ENCODE measurements at regions not wholly inside any gene's neighbourhood (a gene's known extent, or its start where the extent isn't known, plus 50 kb on each side); places are given as distances from the start of the nearest gene placed in this dataset.
"Not testable (repeated sequence)": the region's sequence is repeated elsewhere in the genome, so short reads cannot be mapped to it uniquely, and the experiment has no call there.

DNA sequence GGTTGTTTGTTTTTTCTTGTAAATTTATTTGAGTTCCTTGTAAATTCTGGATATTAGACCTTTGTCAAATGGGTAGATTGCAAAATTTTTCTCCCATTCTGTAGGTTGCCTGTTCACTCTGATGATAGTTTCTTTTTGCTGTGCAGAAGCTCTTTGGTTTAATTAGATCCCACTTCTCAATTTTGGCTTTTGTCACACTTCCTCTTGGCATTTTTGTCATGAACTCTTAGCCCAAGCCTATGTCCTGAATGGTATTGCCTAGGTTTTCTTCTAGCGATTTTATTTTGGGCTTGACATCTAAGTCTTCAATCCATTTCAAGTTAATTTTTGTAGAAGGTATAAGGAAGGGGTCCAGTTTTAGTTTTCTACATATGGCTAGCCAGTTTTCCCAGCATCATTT, 82.8 kb upstream of the PHACTR1 start:
- DNase-seq: not testable (repeated sequence)

DNA sequence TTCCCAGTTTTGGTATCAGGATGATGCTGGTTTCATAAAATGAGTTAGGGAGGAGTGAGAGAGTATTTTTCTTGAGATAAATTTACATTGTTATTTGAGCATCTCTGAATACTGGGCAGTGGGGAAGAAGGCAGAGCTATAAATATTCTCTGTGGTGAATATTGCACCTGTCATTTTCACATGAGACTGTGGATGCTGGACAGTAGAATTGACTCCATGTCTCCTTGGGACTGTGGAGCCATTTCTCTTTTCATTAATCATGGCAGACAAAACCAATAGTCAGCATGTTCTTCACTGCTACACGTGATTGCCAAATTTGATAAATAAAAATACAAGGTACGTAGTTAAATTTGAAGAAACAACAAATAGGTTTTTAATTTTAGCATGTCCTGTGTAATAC, 81.2 kb upstream of the PHACTR1 start:
- DNase-seq: no peak

DNA sequence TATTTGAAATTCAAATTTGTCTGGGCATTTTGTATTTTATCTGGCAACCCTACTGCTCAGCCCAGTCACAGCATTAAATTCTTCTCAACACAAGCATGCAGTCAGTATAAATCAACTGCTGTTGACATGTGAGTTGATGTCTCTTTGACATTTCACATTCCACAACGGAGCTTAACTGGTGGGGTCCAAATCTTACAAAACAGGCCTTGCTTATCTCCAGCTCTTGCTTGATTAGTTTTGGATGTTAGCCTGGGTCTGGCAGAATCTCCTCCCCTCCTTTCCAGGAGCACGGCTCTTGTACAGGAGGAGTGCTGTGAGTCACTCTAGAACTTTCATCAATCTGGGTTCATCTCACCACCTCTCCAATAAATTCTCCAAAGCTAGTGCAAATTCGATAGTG, 80.8 kb upstream of the PHACTR1 start:
- no peak for DNase-seq

DNA sequence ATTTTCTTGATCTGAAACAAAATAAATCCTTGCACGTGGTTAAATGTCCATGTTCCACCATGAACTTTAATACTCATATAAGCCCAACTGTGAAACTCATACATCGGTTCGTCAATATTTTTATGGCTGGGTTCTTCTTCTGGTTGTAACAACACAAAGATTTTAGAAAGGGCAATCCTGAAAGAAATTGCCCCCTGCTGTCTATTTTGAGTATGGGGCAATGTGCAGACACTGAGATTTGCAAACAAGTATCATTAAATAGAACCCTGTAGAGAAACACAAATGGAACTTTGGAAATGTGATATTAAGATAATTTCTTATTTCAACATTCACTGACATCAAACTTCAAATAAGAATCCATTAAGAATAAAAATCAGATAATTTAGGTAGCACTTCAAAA, 80.2 kb upstream of the PHACTR1 start:
- DNase-seq: no peak

DNA sequence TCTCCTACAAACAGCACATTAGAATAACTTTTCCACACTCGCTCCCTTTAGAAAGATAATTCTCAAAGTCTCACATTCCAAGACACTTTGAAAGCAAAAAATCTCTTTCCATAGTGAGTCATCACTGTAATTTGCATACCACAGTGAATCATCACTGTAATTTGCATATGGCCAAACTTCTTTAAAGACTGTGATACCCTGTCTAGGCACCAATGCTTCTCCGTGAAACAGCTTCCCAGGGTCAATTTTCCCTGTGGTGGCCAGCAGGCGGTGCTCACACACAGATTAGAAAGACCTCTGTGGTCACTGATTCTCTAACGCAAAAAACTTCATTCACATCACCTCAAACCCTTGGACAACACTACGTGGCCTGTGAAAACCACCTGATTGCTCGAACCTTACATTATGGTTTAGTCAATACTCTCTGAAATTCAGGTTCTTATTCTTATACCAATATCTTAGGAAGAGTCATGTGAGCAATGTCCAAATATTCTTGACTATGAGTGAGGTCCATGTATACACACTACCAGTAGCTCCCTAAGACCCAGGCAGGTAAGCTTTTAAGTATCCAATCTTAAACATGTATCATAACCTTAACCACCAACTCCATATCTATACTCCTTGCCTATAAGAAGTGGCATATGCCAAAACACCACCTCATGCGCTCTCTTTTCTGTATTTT, 78.5 kb upstream of the PHACTR1 start:
- DNase-seq: peak; percentile 39

DNA sequence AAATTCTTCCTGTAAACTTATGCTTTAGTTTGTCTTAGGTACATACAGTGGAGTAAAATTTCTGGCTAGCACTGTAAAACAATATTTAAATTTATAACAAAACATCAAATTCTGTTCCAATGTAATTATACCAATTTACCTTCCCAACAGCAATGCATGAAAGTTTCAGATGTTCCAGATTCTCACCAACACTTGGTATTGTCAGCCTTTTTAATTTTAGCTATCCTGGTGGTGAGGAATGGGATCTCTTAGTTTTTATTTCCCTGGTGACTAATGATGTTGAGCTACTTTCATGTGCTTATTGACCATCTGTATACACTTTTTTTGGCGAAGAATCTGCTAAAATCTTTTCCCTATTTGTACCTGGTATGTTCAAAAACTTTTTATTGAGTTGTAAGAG, 76.1 kb upstream of the PHACTR1 start:
- DNase-seq: no peak

DNA sequence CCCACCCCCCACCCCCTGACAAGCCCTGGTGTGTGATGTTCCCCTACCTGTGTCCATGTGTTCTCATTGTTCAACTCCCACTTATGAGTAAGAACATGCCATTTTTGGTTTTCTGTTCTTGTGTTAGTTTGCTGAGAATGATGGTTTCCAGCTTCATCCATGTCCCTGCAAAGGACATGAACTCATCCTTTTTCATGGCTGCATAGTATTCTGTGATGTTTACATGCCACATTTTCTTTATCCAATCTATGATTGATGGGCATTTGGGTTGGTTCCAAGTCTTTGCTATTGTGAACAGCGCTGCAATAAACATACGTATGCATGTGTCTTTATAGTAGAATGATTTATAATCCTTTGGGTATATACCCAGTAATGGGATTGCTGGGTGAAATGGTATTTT, 74.8 kb upstream of the PHACTR1 start:
- DNase-seq: not testable (repeated sequence)

DNA sequence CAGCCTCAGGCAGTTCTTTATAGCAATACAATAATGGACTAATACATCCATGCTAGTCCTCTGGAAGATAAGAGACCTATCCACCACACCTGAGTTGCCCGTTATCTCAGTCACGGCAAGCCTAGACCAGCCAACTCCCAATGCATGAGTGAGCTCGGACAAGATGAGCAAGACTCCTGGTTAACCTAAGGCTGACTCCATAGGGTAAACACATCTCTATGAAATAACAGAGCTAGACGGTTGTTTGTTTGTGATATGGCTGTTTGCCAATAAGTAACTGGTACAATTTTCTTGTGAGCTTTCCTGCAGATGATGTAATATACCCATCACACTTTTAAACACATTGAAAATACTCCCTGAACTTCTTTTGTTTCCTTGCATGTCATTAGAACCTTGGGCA, 70.6 kb upstream of the PHACTR1 start:
- no peak for DNase-seq

DNA sequence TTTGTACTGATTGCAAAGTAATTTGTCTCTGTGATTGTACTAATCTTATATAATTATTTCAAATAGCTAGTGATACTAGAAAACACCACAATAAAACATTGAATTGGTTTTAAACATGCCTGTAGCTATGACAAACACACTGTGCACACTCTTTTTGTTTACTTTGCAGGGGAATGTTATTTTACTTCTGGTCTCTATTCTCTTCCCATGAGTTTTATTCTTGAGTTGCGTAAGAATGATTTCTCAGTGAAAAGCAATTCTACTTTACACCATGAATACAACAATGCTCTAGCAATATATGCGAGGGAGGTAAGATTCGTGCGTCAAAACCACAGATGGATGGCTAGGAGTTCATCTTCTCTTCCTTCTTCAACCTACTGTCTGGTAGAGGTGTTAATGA, 68.4 kb upstream of the PHACTR1 start:
- DNase-seq: no peak

DNA sequence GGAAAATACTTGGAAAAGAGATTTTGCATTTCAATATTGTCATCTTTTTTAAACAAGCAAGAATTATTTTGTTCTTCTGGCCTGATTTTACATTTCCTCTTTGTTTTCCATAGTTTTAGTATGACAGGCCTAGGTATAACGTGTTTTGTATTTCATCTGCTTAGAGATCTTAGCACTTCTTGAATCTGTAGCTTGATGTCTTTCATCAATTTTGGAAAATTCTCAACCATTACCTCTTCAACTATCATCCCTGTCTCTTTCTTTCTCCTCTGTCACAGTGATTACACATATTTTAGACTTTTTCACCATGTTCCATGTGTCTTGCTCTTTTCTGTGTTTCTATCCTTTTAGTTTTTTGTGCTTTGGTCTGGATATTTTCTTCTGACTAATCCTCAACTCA, 67.2 kb upstream of the PHACTR1 start:
- DNase-seq: no peak

DNA sequence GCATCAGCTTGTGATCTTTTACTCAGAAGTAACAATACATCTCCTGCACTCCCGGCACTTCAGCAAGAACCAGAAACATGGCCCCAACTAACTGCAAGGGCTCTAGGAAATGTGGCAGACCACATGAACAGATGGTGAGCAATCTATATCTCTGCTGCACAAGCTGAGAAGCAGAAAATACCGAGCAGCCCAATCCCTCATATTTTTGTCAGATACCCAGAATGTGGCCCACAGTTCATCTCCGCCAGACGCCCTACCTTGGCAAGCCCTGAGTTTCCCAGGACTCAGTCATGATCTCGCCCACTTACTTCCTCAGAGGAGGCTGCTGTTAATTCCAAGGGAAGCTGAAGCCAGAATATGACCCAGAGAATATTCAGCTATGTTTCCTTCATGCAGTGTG, 63.1 kb upstream of the PHACTR1 start:
- no peak for DNase-seq

DNA sequence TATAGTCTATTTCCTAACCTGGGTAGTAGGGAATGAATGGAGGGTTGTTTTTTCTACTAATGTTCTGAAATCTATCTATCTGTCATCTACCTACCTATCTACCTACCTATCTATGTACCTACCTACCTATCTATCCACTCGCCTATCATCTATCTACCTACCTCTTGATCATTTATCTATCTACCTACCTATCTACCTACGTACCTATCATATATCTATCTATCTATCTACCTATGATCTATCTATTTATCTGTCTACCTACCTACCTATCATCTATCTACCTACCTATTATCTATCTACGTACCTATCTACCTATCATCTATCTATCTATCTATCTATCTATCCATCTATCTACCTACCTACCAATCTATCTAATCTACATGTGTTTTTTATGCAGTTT, 62.5 kb upstream of the PHACTR1 start:
- DNase-seq: no peak

DNA sequence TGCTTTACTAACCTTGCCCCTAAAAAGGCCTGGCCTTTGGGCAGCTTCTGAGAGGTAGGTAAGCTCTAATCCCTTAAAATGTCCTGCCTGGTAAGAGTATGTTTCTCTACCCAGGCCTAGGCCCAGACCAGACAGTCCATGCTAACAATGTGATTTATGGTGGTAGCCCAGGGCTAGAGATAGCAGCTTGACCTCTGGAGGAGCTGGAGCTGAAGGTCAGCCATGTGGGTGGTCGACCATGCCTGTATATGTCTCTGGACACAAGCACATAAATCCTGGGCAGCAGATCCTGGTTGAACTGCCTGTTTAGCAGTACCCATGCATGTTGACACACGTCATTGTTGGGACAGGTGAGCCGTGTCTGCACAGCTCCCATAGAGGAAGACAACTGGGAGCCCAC, 62.1 kb upstream of the PHACTR1 start:
- DNase-seq: no peak

DNA sequence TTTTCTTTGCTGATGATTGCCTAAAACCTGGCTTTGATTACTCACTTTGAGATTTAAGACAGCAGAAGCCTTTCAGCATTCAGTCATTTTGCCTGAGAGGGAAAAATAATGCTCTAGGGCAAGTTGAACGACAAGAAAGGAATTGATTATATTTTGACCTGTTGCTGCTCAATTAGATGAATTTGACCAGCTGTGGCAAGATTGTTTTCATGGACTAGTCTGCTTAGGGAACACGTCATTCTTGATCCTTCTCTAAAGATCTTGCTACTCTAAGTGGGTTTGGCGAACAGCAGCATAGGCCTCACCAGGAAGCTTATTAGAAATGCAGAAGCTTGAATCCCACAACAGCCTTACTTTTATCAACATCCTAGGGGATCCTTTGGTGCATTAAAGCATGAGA, 59.7 kb upstream of the PHACTR1 start:
- DNase-seq: no peak

DNA sequence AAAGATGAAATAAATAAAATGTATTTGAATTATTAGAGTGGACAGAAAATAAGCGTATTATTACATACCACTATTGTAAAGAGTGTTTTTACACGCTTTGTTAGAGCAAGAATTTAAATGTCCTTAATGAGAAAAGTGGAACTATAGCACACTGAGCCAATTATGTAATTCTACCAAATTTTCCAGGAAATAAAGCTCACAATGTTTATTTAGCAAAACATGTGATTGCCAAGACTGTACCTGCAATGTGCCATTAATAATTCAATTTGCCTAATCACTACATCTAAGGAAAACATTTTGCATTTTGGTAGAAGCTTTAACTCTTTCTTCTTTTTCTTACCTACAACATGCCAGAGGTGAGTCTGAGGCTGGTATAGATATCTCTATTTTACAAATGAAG, 58.7 kb upstream of the PHACTR1 start:
- DNase-seq: no peak

DNA sequence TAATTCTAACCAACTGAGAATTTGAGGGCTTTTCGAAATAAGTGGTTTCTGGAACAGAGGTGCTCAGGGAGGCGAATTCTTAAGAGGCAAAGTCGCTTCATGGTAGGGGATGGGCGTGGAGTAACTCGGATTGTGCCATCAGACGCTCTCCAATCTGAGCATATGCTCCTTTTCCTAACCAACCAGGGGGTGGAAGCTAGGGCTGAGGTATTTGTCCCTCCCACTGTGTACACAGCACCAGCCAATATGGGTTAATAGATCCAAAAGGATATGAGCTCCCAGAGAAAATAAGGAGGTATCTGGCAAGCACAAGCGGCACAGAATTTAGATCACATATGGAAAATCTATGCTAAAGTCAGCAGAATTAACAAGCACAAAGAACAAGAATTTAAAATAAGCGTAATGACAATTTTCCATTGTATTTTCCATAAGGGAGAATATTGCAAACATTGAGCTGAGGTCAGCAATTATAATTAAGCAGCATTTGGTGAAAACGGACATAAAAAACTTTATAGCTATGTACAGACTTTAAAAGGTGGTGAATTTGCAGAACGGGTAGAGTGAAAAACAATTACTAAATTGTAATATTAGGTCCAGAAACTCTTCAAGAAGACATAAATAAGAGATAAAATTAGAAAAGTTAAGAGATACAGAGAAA, 55.0 kb upstream of the PHACTR1 start:
- DNase-seq: no peak
